ENCODE measurements at regions not wholly inside any gene's neighbourhood (a gene's known extent, or its start where the extent isn't known, plus 50 kb on each side); places are given as distances from the start of the nearest gene placed in this dataset.

DNA sequence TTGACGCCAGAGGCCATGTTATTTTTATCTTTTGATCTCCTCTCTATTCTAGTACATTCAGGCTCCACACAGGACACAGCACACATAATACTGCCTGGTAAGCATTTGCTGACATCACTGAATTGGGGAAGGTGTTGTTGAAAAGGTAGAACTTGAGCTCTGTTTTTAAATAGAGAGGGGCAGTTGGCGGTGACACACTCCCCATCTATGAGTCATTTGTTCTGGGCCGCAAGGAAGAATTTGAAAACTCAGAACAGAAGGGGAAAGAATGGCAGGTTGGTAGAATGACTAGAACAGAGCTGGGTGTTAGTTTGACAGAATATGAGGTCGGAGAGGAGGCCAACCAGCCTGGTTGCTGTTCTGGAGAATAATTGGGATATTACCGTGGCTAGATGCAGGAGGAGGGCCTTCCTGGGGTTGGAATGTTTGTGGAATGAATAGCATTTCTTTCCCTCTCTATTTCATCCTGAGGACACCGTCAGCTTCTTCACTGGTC lies 52.1 kb upstream of the ERRFI1 start:
- H3K79me2 ChIP-seq (ENCODE audit: insufficient read depth, low read length), result no peaks in the 10 kb centered on the region
- H3K4me1 ChIP-seq (ENCODE audit: insufficient read depth, low read length, poor library complexity, severe bottlenecking), result no peaks in the 10 kb centered on the region
- no peak overlapping the region for H2AFZ ChIP-seq (ENCODE audit: low read length)
- TF ChIP-seq, protein P1, sequence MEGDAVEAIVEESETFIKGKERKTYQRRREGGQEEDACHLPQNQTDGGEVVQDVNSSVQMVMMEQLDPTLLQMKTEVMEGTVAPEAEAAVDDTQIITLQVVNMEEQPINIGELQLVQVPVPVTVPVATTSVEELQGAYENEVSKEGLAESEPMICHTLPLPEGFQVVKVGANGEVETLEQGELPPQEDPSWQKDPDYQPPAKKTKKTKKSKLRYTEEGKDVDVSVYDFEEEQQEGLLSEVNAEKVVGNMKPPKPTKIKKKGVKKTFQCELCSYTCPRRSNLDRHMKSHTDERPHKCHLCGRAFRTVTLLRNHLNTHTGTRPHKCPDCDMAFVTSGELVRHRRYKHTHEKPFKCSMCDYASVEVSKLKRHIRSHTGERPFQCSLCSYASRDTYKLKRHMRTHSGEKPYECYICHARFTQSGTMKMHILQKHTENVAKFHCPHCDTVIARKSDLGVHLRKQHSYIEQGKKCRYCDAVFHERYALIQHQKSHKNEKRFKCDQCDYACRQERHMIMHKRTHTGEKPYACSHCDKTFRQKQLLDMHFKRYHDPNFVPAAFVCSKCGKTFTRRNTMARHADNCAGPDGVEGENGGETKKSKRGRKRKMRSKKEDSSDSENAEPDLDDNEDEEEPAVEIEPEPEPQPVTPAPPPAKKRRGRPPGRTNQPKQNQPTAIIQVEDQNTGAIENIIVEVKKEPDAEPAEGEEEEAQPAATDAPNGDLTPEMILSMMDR (conservative IDR thresholded peaks at IDR 0.05; ENCODE audit: low read length), result no peak
- no peak for TF ChIP-seq EZH2phosphoT487 (IDR thresholded peaks at IDR 0.05; ENCODE audit: borderline replicate concordance)
- H3K9me3 ChIP-seq (ENCODE audit: insufficient read depth, low read depth, low read length), result no peaks in the 10 kb centered on the region
- no peaks in the 10 kb centered on the region for H4K20me1 ChIP-seq (ENCODE audit: insufficient read depth, low read length, poor library complexity, severe bottlenecking)
- H3K27me3 ChIP-seq (ENCODE audit: insufficient read depth, low read length, poor library complexity, severe bottlenecking), result no peaks in the 10 kb centered on the region
- no peak overlapping the region for H3K9ac ChIP-seq (ENCODE audit: low read depth, low read length, poor library complexity, severe bottlenecking)
- no peaks in the 10 kb centered on the region for H3F3A ChIP-seq (ENCODE audit: low read depth)
- no peaks in the 10 kb centered on the region for H3K36me3 ChIP-seq (ENCODE audit: insufficient read depth, low read length)
- H3K9me2 ChIP-seq (replicated peaks; ENCODE audit: low read depth, low read length), result no peaks in the 10 kb centered on the region
- H3K4me3 ChIP-seq (ENCODE audit: low read length, poor library complexity, severe bottlenecking), result no peak overlapping the region
- H3K4me2 ChIP-seq (ENCODE audit: low read depth, low read length, poor library complexity, severe bottlenecking), result no peak overlapping the region

- Histone ChIP-seq H3K36me3 (ENCODE audit: insufficient read depth, low read length) (no peaks in the 10 kb centered on the region), H3K27me3 (ENCODE audit: insufficient read depth, low read length, poor library complexity, severe bottlenecking) (no peaks in the 10 kb centered on the region), H2AFZ (ENCODE audit: low read length) (no peak overlapping the region), H3F3A (ENCODE audit: low read depth) (no peaks in the 10 kb centered on the region), H4K20me1 (ENCODE audit: insufficient read depth, low read length, poor library complexity, severe bottlenecking) (no peaks in the 10 kb centered on the region), H3K4me2 (ENCODE audit: low read depth, low read length, poor library complexity, severe bottlenecking) (no peak overlapping the region), H3K9ac (ENCODE audit: low read depth, low read length, poor library complexity, severe bottlenecking) (no peak overlapping the region), H3K9me3 (ENCODE audit: insufficient read depth, low read depth, low read length) (no peaks in the 10 kb centered on the region), H3K4me3 (ENCODE audit: low read length, poor library complexity, severe bottlenecking) (no peak overlapping the region), H3K9me2 (replicated peaks; ENCODE audit: low read depth, low read length) (no peaks in the 10 kb centered on the region), H3K4me1 (ENCODE audit: insufficient read depth, low read length, poor library complexity, severe bottlenecking) (no peaks in the 10 kb centered on the region), H3K79me2 (ENCODE audit: insufficient read depth, low read length) (no peaks in the 10 kb centered on the region)
- TF ChIP-seq EZH2phosphoT487 (IDR thresholded peaks at IDR 0.05; ENCODE audit: borderline replicate concordance), result no peak
- TF ChIP-seq, protein P1 (conservative IDR thresholded peaks at IDR 0.05; ENCODE audit: low read length), result no peak
Measured at GRCh38 chr1:8077602-8078001, 51.5 kb upstream of the ERRFI1 start.

GRCh38 chr1:8077120-8077573 lies 51.0 kb upstream of the ERRFI1 start:
- Histone ChIP-seq H4K20me1 (ENCODE audit: insufficient read depth, low read length, poor library complexity, severe bottlenecking) (no peaks in the 10 kb centered on the region), H3K36me3 (ENCODE audit: insufficient read depth, low read length) (no peaks in the 10 kb centered on the region), H3K9ac (ENCODE audit: low read depth, low read length, poor library complexity, severe bottlenecking) (no peak overlapping the region), H3K27me3 (ENCODE audit: insufficient read depth, low read length, poor library complexity, severe bottlenecking) (no peaks in the 10 kb centered on the region), H2AFZ (ENCODE audit: low read length) (no peak overlapping the region), H3K9me3 (ENCODE audit: insufficient read depth, low read depth, low read length) (no peaks in the 10 kb centered on the region), H3K4me3 (ENCODE audit: low read length, poor library complexity, severe bottlenecking) (no peak overlapping the region), H3F3A (ENCODE audit: low read depth) (no peaks in the 10 kb centered on the region), H3K4me1 (ENCODE audit: insufficient read depth, low read length, poor library complexity, severe bottlenecking) (no peaks in the 10 kb centered on the region), H3K79me2 (ENCODE audit: insufficient read depth, low read length) (no peaks in the 10 kb centered on the region), H3K4me2 (ENCODE audit: low read depth, low read length, poor library complexity, severe bottlenecking) (no peak overlapping the region), H3K9me2 (replicated peaks; ENCODE audit: low read depth, low read length) (no peaks in the 10 kb centered on the region)
- TF ChIP-seq, protein P1 (conservative IDR thresholded peaks at IDR 0.05; ENCODE audit: low read length), result no peak
- TF ChIP-seq EZH2phosphoT487 (IDR thresholded peaks at IDR 0.05; ENCODE audit: borderline replicate concordance), result no peak

Measured in Loucy (cell line).